ENCODE measurements at regions not wholly inside any gene's neighbourhood (a gene's known extent, or its start where the extent isn't known, plus 50 kb on each side); places are given as distances from the start of the nearest gene placed in this dataset.
"Not testable (repeated sequence)": the region's sequence is repeated elsewhere in the genome, so short reads cannot be mapped to it uniquely, and the experiment has no call there.

- Histone ChIP-seq H3K36me3 (no peaks in the 10 kb centered on the region), H3K27ac (no peak overlapping the region), H3K9me3 (peaks cover 8% of the 10 kb centered on the region; the same call in 1 of the 2 replicates), H3K4me2 (no peak overlapping the region), H3K4me3 (no peak overlapping the region), H3K9ac (no peak overlapping the region), H4K20me1 (no peaks in the 10 kb centered on the region), H3K4me1 (no peaks in the 10 kb centered on the region), H3K27me3 (no peaks in the 10 kb centered on the region)
- no peak for TF ChIP-seq Cebpa-rat (IDR thresholded peaks at IDR 0.05)
Observed at GRCh38 chr2:190150413-190150812, 87.9 kb upstream of the MSTN start.

GRCh38 chr2:190149908-190150307, 87.4 kb upstream of the MSTN start:
- Histone ChIP-seq H3K4me2 (no peak overlapping the region), H3K4me1 (no peaks in the 10 kb centered on the region), H3K36me3 (no peaks in the 10 kb centered on the region), H3K9ac (no peak overlapping the region), H4K20me1 (no peaks in the 10 kb centered on the region), H3K9me3 (peaks cover 8% of the 10 kb centered on the region; the same call in 1 of the 2 replicates), H3K4me3 (no peak overlapping the region), H3K27ac (no peak overlapping the region), H3K27me3 (no peaks in the 10 kb centered on the region)
- TF ChIP-seq Cebpa-rat (IDR thresholded peaks at IDR 0.05): no peak

GRCh38 chr2:190149200-190149599, 86.7 kb upstream of the MSTN start:
- Histone ChIP-seq H3K9me3 (peaks cover 8% of the 10 kb centered on the region; the same call in 1 of the 2 replicates), H4K20me1 (no peaks in the 10 kb centered on the region), H3K4me1 (no peaks in the 10 kb centered on the region), H3K9ac (no peak overlapping the region), H3K27ac (no peak overlapping the region), H3K36me3 (no peaks in the 10 kb centered on the region), H3K27me3 (no peaks in the 10 kb centered on the region), H3K4me3 (no peak overlapping the region), H3K4me2 (no peak overlapping the region)
- no peak for TF ChIP-seq Cebpa-rat (IDR thresholded peaks at IDR 0.05)

GRCh38 chr2:190146109-190146508, 83.6 kb upstream of the MSTN start:
- H4K20me1 ChIP-seq, H3K9ac ChIP-seq, H3K4me2 ChIP-seq, H3K27ac ChIP-seq, H3K4me3 ChIP-seq, H3K36me3 ChIP-seq, H3K4me1 ChIP-seq, H3K27me3 ChIP-seq: not testable (repeated sequence)
- H3K9me3 ChIP-seq: peaks cover 14% of the 10 kb centered on the region

GRCh38 chr2:190140474-190140873, 77.9 kb upstream of the MSTN start:
- not testable (repeated sequence) for H3K4me1 ChIP-seq

GRCh38 chr2:190139371-190139770, 76.8 kb upstream of the MSTN start:
- no peak overlapping the region for H3K4me2 ChIP-seq
- no peaks in the 10 kb centered on the region for H3K36me3 ChIP-seq
- no peak overlapping the region for H3K4me3 ChIP-seq
- H3K9ac ChIP-seq: no peak overlapping the region
- H3K27ac ChIP-seq: no peak overlapping the region
- no peaks in the 10 kb centered on the region for H3K4me1 ChIP-seq
- H3K27me3 ChIP-seq: no peaks in the 10 kb centered on the region
- no peak for TF ChIP-seq Cebpa-rat (IDR thresholded peaks at IDR 0.05)
- peaks cover 39% of the 10 kb centered on the region for H3K9me3 ChIP-seq
- H4K20me1 ChIP-seq: no peaks in the 10 kb centered on the region

More at GRCh38 chr2:190140474-190140873, 77.9 kb upstream of the MSTN start:
- peaks cover 39% of the 10 kb centered on the region for H3K9me3 ChIP-seq
- not testable (repeated sequence) for H3K4me3 ChIP-seq, H3K9ac ChIP-seq, H3K27me3 ChIP-seq, H3K27ac ChIP-seq, H4K20me1 ChIP-seq, H3K36me3 ChIP-seq, H3K4me2 ChIP-seq

- no peak overlapping the region for H3K4me3 ChIP-seq
- H3K36me3 ChIP-seq: no peaks in the 10 kb centered on the region
- peaks cover 39% of the 10 kb centered on the region for H3K9me3 ChIP-seq
- no peaks in the 10 kb centered on the region for H3K27me3 ChIP-seq
- no peak overlapping the region for H3K4me2 ChIP-seq
- H3K27ac ChIP-seq: no peak overlapping the region
- H4K20me1 ChIP-seq: no peaks in the 10 kb centered on the region
- TF ChIP-seq Cebpa-rat (IDR thresholded peaks at IDR 0.05): no peak
- no peak overlapping the region for H3K9ac ChIP-seq
- H3K4me1 ChIP-seq: no peaks in the 10 kb centered on the region
Observed at GRCh38 chr2:190138032-190138431, 75.5 kb upstream of the MSTN start.

GRCh38 chr2:190137561-190137960, 75.0 kb upstream of the MSTN start:
- Histone ChIP-seq H3K9ac (no peak overlapping the region), H3K4me2 (no peak overlapping the region), H3K4me3 (no peak overlapping the region), H3K36me3 (no peaks in the 10 kb centered on the region), H3K27ac (no peak overlapping the region), H3K27me3 (no peaks in the 10 kb centered on the region), H4K20me1 (no peaks in the 10 kb centered on the region), H3K9me3 (peaks cover 39% of the 10 kb centered on the region), H3K4me1 (no peaks in the 10 kb centered on the region)
- TF ChIP-seq Cebpa-rat (IDR thresholded peaks at IDR 0.05): no peak

- Histone ChIP-seq H3K4me2 (no peak overlapping the region), H4K20me1 (no peaks in the 10 kb centered on the region), H3K9ac (no peak overlapping the region), H3K27me3 (no peaks in the 10 kb centered on the region), H3K27ac (no peak overlapping the region), H3K9me3 (peaks cover 37% of the 10 kb centered on the region), H3K4me3 (no peak overlapping the region), H3K4me1 (no peaks in the 10 kb centered on the region), H3K36me3 (no peaks in the 10 kb centered on the region)
- TF ChIP-seq Cebpa-rat (IDR thresholded peaks at IDR 0.05): no peak
Observed at GRCh38 chr2:190136825-190137224, 74.3 kb upstream of the MSTN start.

GRCh38 chr2:190136259-190136658, 73.7 kb upstream of the MSTN start:
- Histone ChIP-seq H3K27me3 (no peaks in the 10 kb centered on the region), H3K36me3 (no peaks in the 10 kb centered on the region), H3K27ac (no peak overlapping the region), H3K4me1 (no peaks in the 10 kb centered on the region), H3K9ac (no peak overlapping the region), H4K20me1 (no peaks in the 10 kb centered on the region), H3K4me2 (no peak overlapping the region), H3K4me3 (no peak overlapping the region), H3K9me3 (peaks cover 31% of the 10 kb centered on the region)
- TF ChIP-seq Cebpa-rat (IDR thresholded peaks at IDR 0.05): no peak

GRCh38 chr2:190129421-190130199, 67.1 kb upstream of the MSTN start:
- no peak overlapping the region for H3K27ac ChIP-seq
- no peak overlapping the region for H3K4me2 ChIP-seq
- H3K36me3 ChIP-seq: no peaks in the 10 kb centered on the region
- H4K20me1 ChIP-seq: no peaks in the 10 kb centered on the region
- no peak overlapping the region for H3K4me3 ChIP-seq
- H3K9me3 ChIP-seq: no peaks in the 10 kb centered on the region
- H3K9ac ChIP-seq: no peak overlapping the region
- H3K27me3 ChIP-seq: no peaks in the 10 kb centered on the region
- H3K4me1 ChIP-seq: no peaks in the 10 kb centered on the region
- no peak for TF ChIP-seq Cebpa-rat (IDR thresholded peaks at IDR 0.05)
